ENCODE measurements at regions not wholly inside any gene's neighbourhood (a gene's known extent, or its start where the extent isn't known, plus 50 kb on each side); places are given as distances from the start of the nearest gene placed in this dataset.
"Not testable (repeated sequence)": the region's sequence is repeated elsewhere in the genome, so short reads cannot be mapped to it uniquely, and the experiment has no call there.

- H3K27ac Mint-ChIP-seq; H3K4me3 Mint-ChIP-seq; DNase-seq; POLR2A ChIA-PET; H3K9me3 Mint-ChIP-seq; CTCF ChIA-PET; H3K36me3 Mint-ChIP-seq (ENCODE audit: low read depth); H3K4me1 Mint-ChIP-seq; H3K27me3 Mint-ChIP-seq: not testable (repeated sequence)
These were observed 158.0 kb upstream of the LMNTD1 start for GRCh38 chr12:25710938-25711605.

GRCh38 chr12:25712169-25712568 is 159.1 kb upstream of the LMNTD1 start:
- no peak for DNase-seq
- POLR2A ChIA-PET = no interaction called here
- CTCF ChIA-PET = no interaction called here

GRCh38 chr12:25713264-25713663 is 160.2 kb upstream of the LMNTD1 start:
- Mint-ChIP-seq H3K27ac (no peak overlapping the region), H3K4me1 (peaks cover 5% of the 10 kb centered on the region), H3K4me3 (no peak overlapping the region), H3K36me3 (ENCODE audit: low read depth) (no peaks in the 10 kb centered on the region), H3K27me3 (peaks cover 3% of the 10 kb centered on the region), H3K9me3 (no peaks in the 10 kb centered on the region)
- CTCF ChIA-PET = interaction anchor here (0.5 kb wide), 1 partner anchor 862 kb away, joined by 3 read pairs; no protein-coding TSS in a partner anchor
- POLR2A ChIA-PET = no interaction called here
- no peak for DNase-seq

More at GRCh38 chr12:25712169-25712568, 159.1 kb upstream of the LMNTD1 start:
- H3K9me3 Mint-ChIP-seq = no peaks in the 10 kb centered on the region
- H3K36me3 Mint-ChIP-seq (ENCODE audit: low read depth) = no peaks in the 10 kb centered on the region
- no peak overlapping the region for H3K27ac Mint-ChIP-seq
- no peaks in the 10 kb centered on the region for H3K27me3 Mint-ChIP-seq
- H3K4me3 Mint-ChIP-seq = no peak overlapping the region
- peaks cover 5% of the 10 kb centered on the region for H3K4me1 Mint-ChIP-seq

GRCh38 chr12:25714198-25714984 is 161.3 kb upstream of the LMNTD1 start:
- Mint-ChIP-seq H3K4me3 (no peak overlapping the region), H3K36me3 (ENCODE audit: low read depth) (no peaks in the 10 kb centered on the region), H3K4me1 (peaks cover 5% of the 10 kb centered on the region), H3K9me3 (no peaks in the 10 kb centered on the region), H3K27ac (no peak overlapping the region), H3K27me3 (peaks cover 7% of the 10 kb centered on the region)
- no peak for DNase-seq
- CTCF ChIA-PET = no interaction called here
- POLR2A ChIA-PET = no interaction called here

GRCh38 chr12:25715102-25715501 is 162.0 kb upstream of the LMNTD1 start:
- POLR2A ChIA-PET = no interaction called here
- peaks cover 5% of the 10 kb centered on the region for H3K4me1 Mint-ChIP-seq
- CTCF ChIA-PET = no interaction called here
- H3K36me3 Mint-ChIP-seq (ENCODE audit: low read depth) = no peaks in the 10 kb centered on the region
- no peak overlapping the region for H3K4me3 Mint-ChIP-seq
- DNase-seq = no peak
- no peak overlapping the region for H3K27ac Mint-ChIP-seq
- no peaks in the 10 kb centered on the region for H3K9me3 Mint-ChIP-seq
- H3K27me3 Mint-ChIP-seq = peaks cover 7% of the 10 kb centered on the region

GRCh38 chr12:25716842-25717241 is 163.8 kb upstream of the LMNTD1 start:
- DNase-seq = no peak
- CTCF ChIA-PET = no interaction called here
- POLR2A ChIA-PET = no interaction called here
- Mint-ChIP-seq H3K9me3 (no peaks in the 10 kb centered on the region), H3K27me3 (peaks cover 7% of the 10 kb centered on the region), H3K27ac (no peak overlapping the region), H3K4me3 (no peak overlapping the region), H3K4me1 (peaks cover 5% of the 10 kb centered on the region), H3K36me3 (ENCODE audit: low read depth) (no peaks in the 10 kb centered on the region)

GRCh38 chr12:25717552-25717951 is 164.5 kb upstream of the LMNTD1 start:
- CTCF ChIA-PET = no interaction called here
- H3K27ac Mint-ChIP-seq = no peak overlapping the region
- POLR2A ChIA-PET = no interaction called here
- no peak overlapping the region for H3K4me3 Mint-ChIP-seq
- peaks cover 3% of the 10 kb centered on the region for H3K4me1 Mint-ChIP-seq
- peaks cover 7% of the 10 kb centered on the region for H3K27me3 Mint-ChIP-seq
- no peaks in the 10 kb centered on the region for H3K9me3 Mint-ChIP-seq
- no peaks in the 10 kb centered on the region for H3K36me3 Mint-ChIP-seq (ENCODE audit: low read depth)
- no peak for DNase-seq

- H3K9me3 Mint-ChIP-seq = no peaks in the 10 kb centered on the region
- CTCF ChIA-PET = no interaction called here
These were observed 165.1 kb upstream of the LMNTD1 start for GRCh38 chr12:25718081-25718731.

GRCh38 chr12:25719505-25719904 is 166.4 kb upstream of the LMNTD1 start:
- no peaks in the 10 kb centered on the region for H3K9me3 Mint-ChIP-seq
- H3K27ac Mint-ChIP-seq = no peak overlapping the region
- CTCF ChIA-PET = no interaction called here
- H3K36me3 Mint-ChIP-seq (ENCODE audit: low read depth) = no peaks in the 10 kb centered on the region
- no peaks in the 10 kb centered on the region for H3K4me1 Mint-ChIP-seq
- H3K27me3 Mint-ChIP-seq = peaks cover 7% of the 10 kb centered on the region
- DNase-seq = no peak
- H3K4me3 Mint-ChIP-seq = no peak overlapping the region
- POLR2A ChIA-PET = no interaction called here

More at GRCh38 chr12:25718081-25718731, 165.1 kb upstream of the LMNTD1 start:
- Mint-ChIP-seq H3K4me3 (no peak overlapping the region), H3K27ac (no peak overlapping the region), H3K27me3 (peaks cover 7% of the 10 kb centered on the region), H3K36me3 (ENCODE audit: low read depth) (no peaks in the 10 kb centered on the region), H3K4me1 (peaks cover under 1% of the 10 kb centered on the region)
- POLR2A ChIA-PET = no interaction called here
- no peak for DNase-seq

- Mint-ChIP-seq H3K27ac (no peak overlapping the region), H3K4me1 (no peaks in the 10 kb centered on the region), H3K27me3 (peaks cover 3% of the 10 kb centered on the region), H3K9me3 (no peaks in the 10 kb centered on the region), H3K4me3 (no peak overlapping the region), H3K36me3 (ENCODE audit: low read depth) (no peaks in the 10 kb centered on the region)
- CTCF ChIA-PET = no interaction called here
- POLR2A ChIA-PET = no interaction called here
- DNase-seq = no peak
These were observed 170.3 kb upstream of the LMNTD1 start for GRCh38 chr12:25723336-25723735.

GRCh38 chr12:25723921-25724491 is 170.9 kb upstream of the LMNTD1 start:
- Mint-ChIP-seq H3K9me3 (no peaks in the 10 kb centered on the region), H3K27ac (no peak overlapping the region), H3K27me3 (peaks cover under 1% of the 10 kb centered on the region), H3K36me3 (ENCODE audit: low read depth) (no peaks in the 10 kb centered on the region), H3K4me3 (no peak overlapping the region), H3K4me1 (no peaks in the 10 kb centered on the region)
- DNase-seq = no peak
- ChIA-PET CTCF (no interaction called here), POLR2A (no interaction called here)

- Mint-ChIP-seq H3K4me3 (no peak overlapping the region), H3K27ac (no peak overlapping the region), H3K27me3 (no peaks in the 10 kb centered on the region), H3K4me1 (no peaks in the 10 kb centered on the region), H3K36me3 (ENCODE audit: low read depth) (no peaks in the 10 kb centered on the region), H3K9me3 (no peaks in the 10 kb centered on the region)
- POLR2A ChIA-PET = no interaction called here
- DNase-seq = no peak
- CTCF ChIA-PET = no interaction called here
These were observed 172.4 kb upstream of the LMNTD1 start for GRCh38 chr12:25725470-25725869.

- ChIA-PET POLR2A (no interaction called here), CTCF (no interaction called here)
- H3K9me3 Mint-ChIP-seq = no peaks in the 10 kb centered on the region
- no peaks in the 10 kb centered on the region for H3K4me1 Mint-ChIP-seq
- no peak overlapping the region for H3K27ac Mint-ChIP-seq
- DNase-seq = no peak
- H3K4me3 Mint-ChIP-seq = no peak overlapping the region
- no peaks in the 10 kb centered on the region for H3K27me3 Mint-ChIP-seq
- no peaks in the 10 kb centered on the region for H3K36me3 Mint-ChIP-seq (ENCODE audit: low read depth)
These were observed 172.8 kb upstream of the LMNTD1 start for GRCh38 chr12:25725931-25726330.

All from activated CD4-positive, alpha-beta memory T cell treated with anti-CD3 and anti-CD28 coated beads, Interleukin-2, amount 10 ng/mL, durations not matched to agents 7 days and 5 days (primary cell).